NCI-H510A treated with DMSO at 0.1 percent for 48 hours (cell line): ENCODE measurements at regions not wholly inside any gene's neighbourhood (a gene's known extent, or its start where the extent isn't known, plus 50 kb on each side); places are given as distances from the start of the nearest gene placed in this dataset.
A peak's percentile ranks its signal among the peaks of the same experiment; 100 is the strongest.
"Not testable (repeated sequence)": the region's sequence is repeated elsewhere in the genome, so short reads cannot be mapped to it uniquely, and the experiment has no call there.

Experiments
- DNase-seq: peaks from one replicate; lab custom pipeline; 2025; lab: John Stamatoyannopoulos, UW

DNA sequence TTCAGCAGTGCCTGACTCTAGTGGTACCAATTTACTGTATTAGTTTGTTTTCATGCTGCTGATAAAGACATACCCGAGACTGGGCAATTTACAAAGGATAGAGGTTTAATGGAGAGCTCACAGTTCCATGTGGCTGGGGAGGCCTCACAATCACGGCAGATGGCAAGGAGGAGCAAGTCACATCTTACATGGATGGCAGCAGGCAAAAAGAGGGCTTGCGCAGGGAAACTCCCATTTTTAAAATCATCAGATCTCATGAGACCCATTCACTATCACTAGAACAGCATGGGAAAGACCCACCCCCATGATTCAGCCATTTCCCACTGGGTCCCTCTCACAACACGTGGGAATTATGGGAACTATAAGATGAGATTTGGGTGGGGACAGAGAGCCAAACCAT lies 243.7 kb upstream of the KLF3 start:
- DNase-seq = not testable (repeated sequence)

DNA sequence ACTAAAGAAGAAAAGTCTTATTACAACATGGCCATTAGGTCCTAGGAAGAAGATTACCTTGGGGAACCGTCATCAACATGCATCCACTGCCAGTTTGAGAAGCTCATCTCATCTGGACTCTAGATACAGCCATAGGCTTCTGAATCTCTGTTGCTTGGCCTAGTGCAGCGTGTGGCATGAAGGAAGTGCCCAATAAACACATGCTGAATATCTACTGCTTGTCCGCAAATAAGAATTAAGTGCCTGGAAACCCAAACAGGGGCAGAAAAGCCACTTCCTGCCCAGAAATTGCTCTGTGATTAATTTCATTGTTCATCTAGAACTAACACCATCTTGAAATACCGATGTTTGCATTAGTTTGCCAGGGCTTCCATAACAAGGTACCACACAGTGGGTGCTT lies 241.1 kb upstream of the KLF3 start:
- DNase-seq = no peak

DNA sequence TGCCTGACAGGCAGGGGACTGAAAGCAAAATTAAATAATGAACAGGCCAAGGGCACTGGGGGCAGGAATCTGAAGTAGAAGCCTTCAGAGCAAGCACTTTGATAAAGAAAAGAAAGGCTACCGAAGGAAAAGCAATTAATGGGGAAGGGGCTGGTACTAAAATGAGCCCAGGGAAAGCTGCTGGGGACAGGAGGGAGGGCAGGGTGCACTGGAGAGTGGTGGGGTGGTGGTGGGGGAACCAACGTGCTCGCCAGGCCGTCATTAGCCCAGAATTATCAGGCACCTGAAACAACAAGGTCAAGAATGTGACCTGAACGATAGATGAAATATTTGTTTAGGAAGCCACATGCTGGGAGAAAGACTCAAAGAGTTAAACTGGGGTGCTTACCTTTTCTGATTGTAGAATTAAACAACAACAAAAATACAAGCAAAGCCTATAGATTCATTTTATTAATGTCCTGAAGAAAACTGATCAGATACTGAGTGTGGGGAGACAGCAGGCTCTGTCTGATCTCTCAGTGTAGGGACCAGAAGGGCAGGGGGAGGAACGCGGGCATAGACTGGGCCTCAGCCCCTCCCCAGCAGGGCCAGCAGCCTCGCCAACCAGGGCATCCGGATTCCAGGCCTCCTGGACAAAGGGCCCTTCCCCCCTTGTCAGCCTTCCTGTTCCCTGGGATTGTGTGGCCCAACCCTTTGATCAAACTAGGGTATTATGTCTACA lies 239.7 kb upstream of the KLF3 start:
- DNase-seq = peak; percentile 6

DNA sequence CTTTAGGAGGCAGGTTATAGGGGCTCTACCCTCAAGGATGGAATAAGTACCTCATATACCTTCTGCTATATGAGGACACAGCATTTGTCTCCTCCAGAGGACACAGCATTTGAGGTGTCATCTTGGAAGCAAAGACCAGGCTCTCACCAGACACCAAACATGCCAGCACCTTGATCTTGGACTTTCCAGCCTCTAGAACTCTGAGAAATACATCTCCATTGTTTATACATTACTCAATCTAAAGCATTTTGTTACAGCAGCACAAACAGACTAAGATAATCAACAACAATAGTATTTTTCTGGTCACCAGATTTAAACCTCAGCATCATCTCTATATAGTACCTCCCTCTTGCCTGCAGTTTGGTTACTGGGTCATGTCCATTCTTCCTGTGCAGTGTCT lies 237.5 kb upstream of the KLF3 start:
- DNase-seq = no peak

DNA sequence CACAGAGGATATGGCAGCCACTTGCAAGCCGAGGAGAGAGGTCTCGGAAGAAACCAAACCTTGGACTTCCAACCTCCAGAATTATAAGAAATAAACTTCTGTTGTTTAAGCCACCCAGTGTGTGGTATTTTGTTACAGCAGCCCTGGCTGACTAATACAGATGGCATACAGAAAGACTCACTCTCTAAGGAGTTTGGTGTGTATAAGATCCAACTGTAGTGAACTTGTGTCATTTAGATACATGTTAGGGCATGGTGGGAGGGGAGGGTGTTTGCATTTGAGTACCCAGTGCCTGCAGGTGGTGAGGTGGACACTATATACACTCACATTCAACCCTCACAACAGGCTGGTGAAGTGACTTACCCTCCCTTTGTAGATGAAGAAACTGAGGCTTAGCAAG lies 233.2 kb upstream of the KLF3 start:
- no peak for DNase-seq

DNA sequence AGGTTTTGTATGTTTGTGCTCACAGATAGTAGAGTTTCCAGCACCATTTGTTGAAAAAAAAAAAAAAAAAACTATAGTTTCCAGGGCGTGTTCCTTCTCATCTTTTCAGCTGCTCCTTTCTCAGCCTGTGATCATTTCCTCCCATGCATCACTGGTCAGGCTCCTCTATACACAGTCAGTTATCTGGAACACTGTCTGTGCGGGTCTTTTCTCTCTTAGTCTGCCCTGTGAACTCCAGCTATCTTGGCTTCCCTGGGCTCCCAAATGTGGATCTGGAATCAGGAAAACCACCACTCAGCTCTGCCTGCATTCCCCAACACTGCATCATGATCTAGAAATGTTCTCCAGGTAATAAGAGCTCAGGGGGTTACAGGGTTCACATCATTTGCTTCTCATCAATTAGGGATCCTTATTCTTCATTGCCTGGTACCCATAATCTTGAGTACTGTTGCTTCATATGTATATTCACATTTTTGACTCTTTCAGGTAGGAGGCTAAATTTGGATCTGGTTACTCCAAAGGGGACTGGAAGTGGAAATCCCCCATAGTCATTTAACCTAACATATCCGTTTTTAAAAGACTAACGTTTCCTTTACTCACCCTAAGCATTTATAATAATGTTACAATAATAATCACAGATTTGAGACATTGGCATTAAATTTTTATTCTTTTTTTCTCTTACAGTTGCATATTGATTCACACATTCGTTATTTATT lies 221.8 kb upstream of the KLF3 start:
- no peak for DNase-seq

DNA sequence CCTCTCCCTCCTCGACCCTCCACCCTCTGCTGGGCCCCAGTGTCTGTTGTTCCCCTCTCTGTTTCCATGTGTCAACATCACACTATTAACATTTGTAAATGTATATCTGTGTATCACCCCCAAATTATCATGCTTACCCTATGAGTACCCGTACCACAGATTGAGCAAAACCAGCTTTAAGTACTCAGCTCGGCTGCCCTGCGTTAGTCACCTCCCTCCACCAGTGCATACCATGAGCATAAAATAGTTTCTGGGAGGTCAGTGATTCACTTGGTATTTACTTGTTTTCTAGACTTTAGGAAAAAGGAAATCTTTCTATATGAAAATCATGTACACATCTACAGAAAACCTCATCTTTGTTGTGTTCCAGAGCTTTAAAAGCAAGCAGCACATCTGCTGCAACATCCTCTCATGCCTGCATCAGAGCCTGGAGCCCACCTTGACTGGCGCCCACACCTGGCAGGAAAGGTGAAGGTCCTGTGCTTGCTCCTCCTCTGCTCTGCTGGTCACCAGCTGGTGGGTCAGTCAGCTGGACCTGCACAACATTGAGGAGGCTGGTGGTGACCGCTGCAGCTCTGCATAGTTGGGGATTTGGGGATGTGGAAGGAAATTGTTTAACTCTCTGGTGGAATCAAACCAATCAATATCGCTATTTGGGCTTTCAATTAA lies 214.4 kb upstream of the KLF3 start:
- no peak for DNase-seq

DNA sequence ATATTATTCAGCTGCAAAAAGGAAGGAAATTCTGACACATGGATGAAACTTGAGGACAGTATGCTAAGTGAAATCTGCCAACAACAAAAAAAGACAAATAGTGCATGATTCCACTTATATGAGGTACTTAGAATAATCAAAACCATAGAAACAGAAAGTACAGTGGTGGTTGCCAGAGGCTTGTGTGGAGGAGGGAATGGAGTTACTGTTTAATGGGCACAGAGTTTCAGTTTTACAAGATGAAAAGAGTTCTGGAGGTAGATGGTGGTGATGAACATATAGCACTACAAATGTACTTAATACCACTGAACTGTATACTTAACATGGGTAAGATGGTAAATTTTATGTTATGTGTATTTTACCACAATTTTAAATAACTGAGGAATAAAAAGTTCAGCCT lies 212.0 kb upstream of the KLF3 start:
- DNase-seq = no peak

DNA sequence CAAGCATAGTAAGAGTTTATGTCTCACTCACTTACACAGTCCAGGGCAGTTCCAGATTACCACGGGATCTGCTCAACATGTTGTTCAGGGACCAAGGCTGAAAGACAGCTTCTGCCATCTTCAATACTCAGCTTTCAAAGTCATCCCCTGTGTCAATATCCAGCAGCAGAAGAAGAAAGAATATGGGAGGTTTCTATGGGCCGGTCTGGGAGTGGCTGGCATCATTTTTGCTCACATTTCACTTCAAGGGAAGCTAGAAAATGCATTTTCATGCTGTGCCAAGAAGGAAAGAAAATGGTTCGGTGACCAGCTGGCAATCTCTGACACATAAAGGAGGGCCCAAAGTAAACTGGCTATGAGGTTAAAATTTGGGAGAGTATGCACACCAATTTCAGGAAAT lies 211.5 kb upstream of the KLF3 start:
- DNase-seq = no peak

DNA sequence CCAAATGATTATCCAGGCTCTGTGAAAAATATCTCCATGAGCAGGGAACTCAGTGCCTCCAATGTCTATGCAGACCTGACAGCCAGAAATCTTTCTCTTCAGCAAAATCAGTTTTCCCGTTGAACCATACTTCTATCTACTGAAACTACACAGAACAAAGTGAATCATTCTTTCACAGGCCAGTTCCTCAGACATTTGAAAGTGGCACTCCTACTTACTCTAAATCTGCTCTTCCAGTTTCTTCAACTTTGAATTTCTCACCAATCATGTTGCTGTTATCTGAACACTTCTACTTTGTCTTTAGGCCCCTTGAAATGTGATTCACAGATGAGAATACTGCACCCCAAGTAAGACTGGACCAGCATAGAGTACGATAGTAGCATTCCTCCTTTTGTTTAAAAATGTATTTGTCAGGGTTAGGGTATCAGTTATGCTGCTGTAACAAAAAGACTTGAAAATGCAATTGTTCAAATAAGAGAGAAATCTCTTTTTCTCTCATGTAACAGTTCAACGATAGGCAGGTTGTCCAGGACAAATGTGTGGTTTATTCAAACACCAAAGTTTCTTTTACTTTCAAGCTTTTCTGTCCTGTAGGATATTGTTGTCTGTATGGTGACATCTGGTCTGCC lies 210.6 kb upstream of the KLF3 start:
- DNase-seq = no peak

DNA sequence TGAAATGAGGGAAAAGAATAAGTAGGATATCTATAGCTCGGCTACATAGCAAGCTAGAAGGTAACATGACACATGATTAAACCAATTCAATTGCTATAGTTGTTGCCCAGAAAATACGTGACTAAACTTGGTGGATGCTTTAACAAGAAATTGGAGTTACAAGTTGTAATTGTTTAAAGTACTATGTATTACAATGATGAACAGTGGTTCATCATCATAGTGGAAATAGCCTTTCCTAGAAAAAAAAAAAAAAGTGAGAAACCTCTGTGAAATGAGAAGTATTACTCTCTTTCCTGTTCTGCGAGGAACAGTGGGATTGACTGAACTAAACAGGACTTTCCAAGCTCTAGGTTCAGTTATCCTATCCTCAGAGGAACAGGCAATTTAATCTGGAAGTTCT lies 209.7 kb upstream of the KLF3 start:
- no peak for DNase-seq

DNA sequence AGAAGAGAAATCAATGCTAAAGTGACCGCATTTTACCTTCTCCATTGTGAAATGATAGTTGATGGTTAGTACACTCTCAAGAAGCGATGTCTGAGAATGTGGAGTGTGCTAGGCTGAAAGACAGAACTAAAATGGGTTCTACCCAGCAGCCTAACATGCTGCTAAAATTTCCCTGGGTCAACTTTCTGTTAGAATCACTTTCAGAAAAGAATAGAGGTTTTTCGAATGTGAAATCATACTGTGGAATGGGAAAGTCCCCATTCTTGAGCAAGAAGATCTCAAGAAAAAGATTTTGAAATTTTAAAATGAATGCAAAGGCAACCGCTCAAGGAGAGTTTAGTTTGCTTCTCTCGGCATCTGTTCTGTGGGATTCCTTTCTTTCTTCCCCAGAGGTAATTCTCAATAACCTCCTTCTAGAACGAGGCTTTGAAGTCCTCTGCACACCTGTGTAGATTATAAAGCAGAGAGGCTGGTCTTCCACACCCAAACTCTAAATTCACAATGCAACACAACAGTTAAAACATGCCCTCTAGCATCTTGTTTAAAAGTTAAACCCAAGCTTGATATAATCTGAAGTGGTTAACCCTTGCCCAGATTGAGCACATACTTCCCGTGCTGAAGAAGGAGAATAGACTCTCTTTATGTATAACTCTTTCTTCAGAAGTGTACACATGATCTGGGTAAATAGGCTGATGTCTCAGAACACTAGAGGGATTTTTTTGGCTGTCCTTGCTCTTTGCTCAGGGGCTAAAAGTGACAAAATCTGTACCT lies 208.7 kb upstream of the KLF3 start:
- DNase-seq = no peak

DNA sequence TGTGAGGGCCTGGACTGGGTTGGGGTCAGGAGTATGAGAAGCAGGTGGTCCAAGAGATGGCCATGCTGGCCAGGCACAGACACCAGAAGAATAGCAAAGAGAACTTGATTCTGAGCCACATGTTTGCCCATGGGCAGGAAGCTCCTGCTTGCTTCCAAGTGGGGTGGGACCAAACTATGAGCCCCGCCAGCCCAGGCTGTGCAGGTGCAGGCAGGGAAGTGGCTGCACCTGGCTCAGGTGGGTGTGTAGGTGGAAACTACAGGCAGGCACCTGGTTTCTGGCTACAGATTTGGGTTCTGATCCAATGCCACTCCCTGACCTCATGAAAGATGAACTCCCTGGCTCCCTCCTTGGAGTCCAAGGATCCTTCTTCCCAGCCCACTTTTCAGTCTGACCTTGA lies 207.9 kb upstream of the KLF3 start:
- no peak for DNase-seq

DNA sequence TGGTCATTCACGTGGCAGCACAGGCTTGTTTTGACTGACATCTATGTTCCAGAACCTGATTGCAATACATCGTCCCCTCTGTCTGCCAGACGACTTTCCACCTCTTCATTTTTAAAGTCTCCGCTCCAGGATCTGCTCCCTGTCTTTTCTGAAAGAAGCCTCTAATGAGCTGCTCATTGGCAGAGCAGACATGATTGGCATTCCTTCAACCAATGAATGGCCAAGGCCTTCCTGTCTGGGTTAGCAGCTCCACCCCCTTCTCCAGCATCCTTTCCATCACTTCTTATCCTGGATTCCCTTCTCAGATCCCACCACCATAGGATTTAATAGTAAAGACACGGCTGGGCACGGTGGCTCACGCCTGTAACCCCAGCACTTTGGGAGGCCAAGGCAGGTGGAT lies 202.7 kb upstream of the KLF3 start:
- no peak for DNase-seq

DNA sequence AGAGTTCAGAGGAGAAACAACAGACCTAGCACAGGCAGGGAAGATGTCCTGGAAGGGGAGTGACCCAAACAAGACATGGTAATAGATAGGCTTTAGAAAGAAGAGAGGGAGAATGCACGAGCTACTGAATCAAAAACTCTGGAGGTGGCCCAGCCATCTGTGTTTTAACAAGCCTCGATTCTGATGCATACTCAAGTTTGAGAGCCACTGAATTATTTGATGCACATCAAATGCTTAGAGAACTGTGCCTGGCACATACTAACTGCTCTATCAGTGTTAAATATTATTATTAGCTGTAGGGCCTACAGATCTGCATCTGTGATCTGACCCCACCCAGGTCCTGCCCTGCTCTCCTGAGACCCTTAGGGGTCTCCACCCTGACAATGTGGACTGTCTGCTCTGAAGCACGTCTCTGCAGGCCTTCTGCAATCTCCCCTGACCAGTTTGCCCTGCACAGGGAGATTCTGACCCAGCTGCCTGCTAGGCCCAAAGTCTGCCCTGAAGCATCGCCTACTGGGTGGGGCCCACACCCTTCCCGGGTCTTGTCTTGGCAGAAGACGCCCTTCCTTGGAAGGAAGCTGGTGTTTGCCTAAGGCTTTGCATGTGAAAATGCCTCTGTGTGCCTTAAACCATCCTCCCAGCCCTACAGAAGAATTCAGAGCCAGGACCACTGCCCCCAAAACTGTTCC lies 201.5 kb upstream of the KLF3 start:
- DNase-seq = no peak

DNA sequence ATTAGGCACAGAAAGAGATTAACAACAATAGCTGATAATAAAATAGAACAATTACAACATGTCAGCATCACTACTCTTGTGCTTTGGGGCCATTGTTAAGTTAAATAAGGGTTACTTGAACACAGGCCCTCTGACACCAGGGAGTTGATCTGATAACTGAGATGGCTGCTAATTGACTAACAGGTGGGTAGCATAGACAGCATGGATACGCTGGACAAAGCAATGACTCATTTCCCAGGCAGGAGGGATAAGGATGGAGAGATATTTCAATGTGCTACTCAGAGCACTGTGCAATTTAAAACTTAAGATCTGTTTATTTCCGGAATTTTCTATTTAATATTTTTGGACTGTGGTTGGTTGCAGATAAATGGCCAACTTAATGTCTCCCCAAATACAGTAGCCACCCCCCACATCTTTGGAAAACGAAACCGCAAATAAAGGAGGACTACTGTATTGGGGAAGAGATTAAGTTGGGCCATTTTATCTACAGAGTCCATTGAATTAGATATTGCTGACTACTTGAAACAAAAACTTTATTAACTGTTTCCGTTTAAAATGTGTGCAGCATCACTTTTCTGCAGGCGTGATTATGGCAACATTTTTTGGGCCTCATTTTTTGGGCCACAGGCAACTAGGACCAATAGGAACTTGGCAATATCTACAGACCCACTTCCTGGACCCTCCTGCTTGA lies 200.6 kb upstream of the KLF3 start:
- no peak for DNase-seq

DNA sequence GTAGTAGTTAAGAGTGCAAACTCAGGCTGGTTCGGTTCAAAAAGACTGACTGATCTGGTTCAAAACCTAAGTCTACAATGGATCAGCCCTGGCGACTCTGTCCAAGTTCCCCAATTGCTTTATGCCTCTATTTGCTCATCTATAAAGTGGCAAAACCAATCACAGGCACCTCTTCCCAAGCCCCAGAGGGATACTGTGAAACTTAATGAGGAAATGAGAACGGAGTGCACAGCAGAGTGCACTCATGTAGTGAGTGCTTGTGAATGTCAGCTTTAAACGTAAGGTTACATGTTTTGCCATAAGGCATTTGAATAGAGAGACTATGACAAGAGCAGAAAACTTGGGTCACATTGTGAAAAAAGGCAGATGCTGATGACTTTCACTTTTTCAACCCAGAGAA lies 199.7 kb upstream of the KLF3 start:
- DNase-seq = no peak

DNA sequence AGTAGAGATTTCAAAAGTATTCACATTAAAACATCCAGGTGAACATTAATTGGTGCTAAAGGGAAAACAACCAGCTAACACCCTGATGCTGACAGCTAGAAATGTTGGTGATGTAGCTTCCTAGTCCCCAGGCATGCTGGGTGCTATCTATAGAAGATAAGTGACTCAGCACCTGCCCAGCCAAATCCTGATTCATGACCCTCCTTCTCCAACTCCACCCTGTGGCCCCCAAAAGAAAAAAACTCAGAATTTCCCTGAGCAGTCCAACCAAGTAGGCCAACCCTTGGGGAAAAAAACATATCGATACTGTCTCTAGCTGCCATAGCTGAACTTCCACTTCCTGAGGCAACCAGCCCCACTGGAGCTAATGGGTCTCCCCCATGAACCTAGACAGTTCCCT lies 197.6 kb upstream of the KLF3 start:
- DNase-seq = no peak

DNA sequence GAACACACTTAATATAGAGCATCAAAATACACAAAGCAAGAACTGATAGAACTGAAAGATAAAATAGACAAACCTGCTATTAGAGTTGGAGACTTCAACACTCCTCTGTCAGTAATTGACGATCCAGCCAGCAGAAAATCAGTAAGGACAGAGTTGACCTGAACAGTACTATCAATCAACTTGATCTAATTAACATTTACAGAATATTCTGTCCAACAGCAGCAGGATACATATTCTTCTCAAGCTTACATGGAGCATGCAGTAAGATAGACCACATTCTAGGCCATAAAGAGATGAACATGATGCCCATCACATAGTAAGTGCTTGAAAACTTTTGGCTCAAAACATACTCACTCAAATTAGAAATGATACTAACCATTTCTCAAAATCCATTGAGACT lies 196.7 kb upstream of the KLF3 start:
- DNase-seq = no peak

DNA sequence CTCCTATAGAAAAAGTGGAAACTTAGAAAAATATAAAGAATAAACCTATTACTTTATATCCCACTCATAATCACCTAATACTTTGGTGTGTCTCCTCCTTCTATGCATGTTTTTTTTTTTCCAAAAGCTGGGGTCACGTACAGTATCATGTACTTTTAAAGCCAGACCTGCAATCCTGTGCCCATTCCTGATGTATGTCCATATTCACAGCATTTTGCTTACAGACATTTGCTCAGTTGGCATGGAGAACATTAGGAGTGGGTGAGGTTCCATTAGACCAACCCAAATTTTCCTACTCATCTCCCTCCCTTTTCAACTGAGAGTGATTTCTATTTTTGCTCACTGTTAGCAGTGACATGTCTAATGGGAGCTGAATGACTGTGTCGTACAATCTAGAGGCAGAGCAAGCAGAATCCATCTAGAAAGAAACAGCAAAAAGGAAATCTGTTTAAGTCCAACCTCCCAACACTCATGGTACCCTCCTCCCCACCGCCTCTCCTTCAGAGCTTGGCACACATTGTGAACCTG lies 195.6 kb upstream of the KLF3 start:
- peak; percentile 10 for DNase-seq

DNA sequence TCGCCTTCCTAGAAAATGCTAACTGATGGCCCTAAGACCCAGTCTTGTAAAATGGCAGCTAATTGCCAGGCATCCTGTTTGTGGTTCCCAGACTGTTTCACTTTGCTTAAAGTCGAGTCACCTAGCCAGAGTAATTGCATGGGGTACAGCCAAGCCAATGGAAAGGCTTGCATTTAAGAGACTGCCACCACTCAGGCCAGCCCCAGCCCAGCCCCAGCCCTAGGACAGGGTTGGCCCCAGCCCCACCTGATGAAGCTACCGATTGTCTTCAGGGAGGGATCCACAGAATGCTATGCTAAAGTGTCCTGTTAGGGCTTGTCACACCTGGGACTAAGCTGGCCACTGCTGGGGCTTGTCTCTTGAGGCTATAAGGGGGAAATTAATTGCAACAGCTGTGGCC lies 194.6 kb upstream of the KLF3 start:
- DNase-seq = no peak
